ENCODE measurements at regions not wholly inside any gene's neighbourhood (a gene's known extent, or its start where the extent isn't known, plus 50 kb on each side); places are given as distances from the start of the nearest gene placed in this dataset.
A peak's percentile ranks its signal among the peaks of the same experiment; 100 is the strongest.

GRCh38 chr10:3902809-3903410 is 117.9 kb upstream of the KLF6 start:
- no peaks in the 10 kb centered on the region for H3K9me3 ChIP-seq
- POLR2A ChIA-PET, result no interaction called here
- H3K27me3 Mint-ChIP-seq, result no peaks in the 10 kb centered on the region
- no peak overlapping the region for H3K4me3 ChIP-seq (ENCODE audit: control insufficient read depth in 1 of 2, extremely low read depth in 1 of 2, low read length in 1 of 2)
- CTCF ChIA-PET, result no interaction called here
- no peaks in the 10 kb centered on the region for H3K36me3 Mint-ChIP-seq
- 100% methylated on average over 2 of the region's 6 CpGs for WGBS (ENCODE audit: insufficient coverage)
- peaks cover 0 to 9% of the 10 kb centered on the region in 2 experiments for H3K4me1 ChIP-seq (ENCODE audit: control insufficient read depth in 1 of 2, extremely low read depth in 1 of 2, insufficient read depth in 2 of 2, low read length in 2 of 2)
- peak overlapping the region; percentile 48 for H3K27ac ChIP-seq (ENCODE audit: low read length)
- peak overlapping the region; percentile 59 to 85 for H3K27ac Mint-ChIP-seq
- DNase-seq, result no peak
- H3K4me3 Mint-ChIP-seq, result no peak overlapping the region
- H3K36me3 ChIP-seq (ENCODE audit: control insufficient read depth in 2 of 2, extremely low read depth in 1 of 2, insufficient read depth in 1 of 2, low read length in 1 of 2), result no peaks in the 10 kb centered on the region
- H3K9me3 Mint-ChIP-seq, result no peaks in the 10 kb centered on the region
- ATAC-seq (replicated peaks in 1 of 4), result peak in 1 of 4 experiments; percentile 53
- peaks cover 5 to 37% (median 19%) of the 10 kb centered on the region in 3 donors for H3K4me1 Mint-ChIP-seq
- no peaks in the 10 kb centered on the region for H3K27me3 ChIP-seq (replicated peaks in 1 of 2; ENCODE audit: control insufficient read depth in 2 of 2, extremely low read depth in 1 of 2, insufficient read depth in 2 of 2, low read length in 1 of 2)

DNA sequence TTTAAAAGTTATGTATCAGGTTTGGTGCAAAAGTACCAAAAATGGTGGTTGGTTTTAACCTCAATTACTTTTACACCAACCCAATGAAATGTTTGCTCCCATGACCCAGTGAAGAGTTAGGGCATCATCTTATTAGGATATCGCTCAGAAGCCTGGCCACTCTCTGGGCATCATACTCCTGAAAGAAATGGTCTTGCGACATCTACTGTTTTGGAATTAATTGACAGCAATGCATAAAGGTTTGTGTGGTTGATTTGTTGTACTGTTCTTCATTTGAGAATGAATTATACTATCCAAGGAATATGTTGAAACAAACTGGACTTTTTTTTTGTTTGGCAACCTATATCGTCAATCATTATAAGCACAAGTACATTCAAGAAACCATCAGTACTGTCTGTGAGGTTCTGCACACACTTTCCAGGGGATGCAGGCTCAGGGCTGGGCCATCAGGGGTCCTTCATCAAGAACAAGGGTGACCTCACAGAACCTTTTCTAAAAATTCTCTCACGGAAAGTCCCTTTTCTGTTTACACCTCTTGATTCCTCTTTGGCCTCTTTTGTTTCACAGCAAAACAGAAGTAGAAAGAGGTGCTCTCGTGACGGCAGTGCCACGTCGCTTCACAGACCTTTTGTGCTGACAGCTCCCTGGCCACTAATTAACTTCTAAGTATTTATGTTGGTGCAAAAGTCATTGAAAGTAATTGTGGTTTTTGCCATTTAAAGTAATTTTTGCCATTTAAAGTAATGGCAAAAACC is 117.2 kb upstream of the KLF6 start:
- WGBS (ENCODE audit: insufficient coverage), result 60% methylated on average over 1 of the region's 8 CpGs
- ChIA-PET POLR2A (no interaction called here), CTCF (no interaction called here)
- Mint-ChIP-seq H3K36me3 (no peaks in the 10 kb centered on the region), H3K4me3 (no peak overlapping the region), H3K9me3 (no peaks in the 10 kb centered on the region), H3K27me3 (no peaks in the 10 kb centered on the region), H3K27ac (peak overlapping the region; percentile 82 to 85), H3K4me1 (peaks cover 5 to 37% (median 19%) of the 10 kb centered on the region in 3 donors)
- Histone ChIP-seq H3K9me3 (no peaks in the 10 kb centered on the region), H3K4me1 (ENCODE audit: control insufficient read depth in 1 of 2, extremely low read depth in 1 of 2, insufficient read depth in 2 of 2, low read length in 2 of 2) (peaks cover 0 to 9% of the 10 kb centered on the region in 2 experiments), H3K27ac (ENCODE audit: low read length) (peak overlapping the region; percentile 48), H3K36me3 (ENCODE audit: control insufficient read depth in 2 of 2, extremely low read depth in 1 of 2, insufficient read depth in 1 of 2, low read length in 1 of 2) (no peaks in the 10 kb centered on the region), H3K27me3 (replicated peaks in 1 of 2; ENCODE audit: control insufficient read depth in 2 of 2, extremely low read depth in 1 of 2, insufficient read depth in 2 of 2, low read length in 1 of 2) (no peaks in the 10 kb centered on the region), H3K4me3 (ENCODE audit: control insufficient read depth in 1 of 2, extremely low read depth in 1 of 2, low read length in 1 of 2) (no peak overlapping the region)
- DNase-seq, result peak in 31 of 35 experiments; percentile 7 to 72 (median 23)
- peak in 3 of 4 experiments; percentile 38 to 87 (median 50) for ATAC-seq (replicated peaks in 1 of 4)

DNA sequence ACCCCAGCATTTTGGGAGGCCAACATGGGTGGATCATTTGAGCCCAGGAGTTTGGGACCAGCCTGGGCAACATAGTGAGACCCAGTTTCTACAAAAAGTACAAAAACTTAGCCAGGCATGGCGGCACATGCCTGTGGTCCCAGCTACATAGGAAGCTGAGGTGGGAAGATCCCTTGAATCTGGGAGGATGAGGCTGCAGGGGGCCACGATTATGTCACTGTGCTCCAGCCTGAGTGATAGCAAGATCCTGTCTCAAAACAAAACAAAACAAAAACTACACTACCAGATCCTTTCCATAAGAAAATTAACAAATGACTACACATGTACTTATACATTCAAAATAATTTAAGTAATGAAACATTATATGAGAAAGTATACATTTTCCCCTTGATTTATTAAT is 116.4 kb upstream of the KLF6 start:
- ATAC-seq (replicated peaks in 1 of 4), result no peak
- H3K9me3 ChIP-seq, result no peaks in the 10 kb centered on the region
- H3K27me3 Mint-ChIP-seq, result no peaks in the 10 kb centered on the region
- DNase-seq, result no peak
- H3K27me3 ChIP-seq (replicated peaks in 1 of 2; ENCODE audit: control insufficient read depth in 2 of 2, extremely low read depth in 1 of 2, insufficient read depth in 2 of 2, low read length in 1 of 2), result no peaks in the 10 kb centered on the region
- no peaks in the 10 kb centered on the region for H3K9me3 Mint-ChIP-seq
- no peak overlapping the region for H3K4me3 Mint-ChIP-seq
- H3K27ac Mint-ChIP-seq, result peak overlapping the region; percentile 41 to 85
- CTCF ChIA-PET, result no interaction called here
- no peaks in the 10 kb centered on the region for H3K36me3 Mint-ChIP-seq
- no CpG with 5 or more reads among the region's 2 CpGs for whole genome bisulfite sequencing (ENCODE audit: insufficient coverage)
- peak overlapping the region; percentile 48 for H3K27ac ChIP-seq (ENCODE audit: low read length)
- H3K4me1 ChIP-seq (ENCODE audit: control insufficient read depth in 1 of 2, extremely low read depth in 1 of 2, insufficient read depth in 2 of 2, low read length in 2 of 2), result peaks cover 0 to 9% of the 10 kb centered on the region in 2 experiments
- H3K36me3 ChIP-seq (ENCODE audit: control insufficient read depth in 2 of 2, extremely low read depth in 1 of 2, insufficient read depth in 1 of 2, low read length in 1 of 2), result no peaks in the 10 kb centered on the region
- POLR2A ChIA-PET, result no interaction called here
- no peak overlapping the region for H3K4me3 ChIP-seq (ENCODE audit: control insufficient read depth in 1 of 2, extremely low read depth in 1 of 2, low read length in 1 of 2)
- H3K4me1 Mint-ChIP-seq, result peaks cover 5 to 37% (median 19%) of the 10 kb centered on the region in 3 donors

DNA sequence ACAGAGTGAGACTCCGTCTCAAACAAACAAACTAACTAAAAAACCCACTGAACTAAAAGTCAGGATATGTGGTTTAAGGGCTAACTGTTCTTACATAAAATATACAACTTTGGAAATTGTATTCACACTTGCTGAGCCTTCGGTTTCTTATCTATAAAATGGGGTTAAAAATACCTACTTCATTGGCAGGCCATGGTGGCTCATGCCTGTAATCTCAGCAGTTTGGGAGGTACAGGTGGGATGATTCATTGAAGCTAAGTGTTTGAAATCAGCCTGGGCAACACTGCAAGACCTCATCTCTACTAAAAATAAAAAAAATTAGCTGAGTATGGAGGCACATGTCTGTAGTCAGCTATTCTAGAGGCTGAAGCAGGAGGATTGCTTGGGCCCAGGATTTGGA is 115.4 kb upstream of the KLF6 start:
- peaks cover 5 to 38% (median 19%) of the 10 kb centered on the region in 3 donors for H3K4me1 Mint-ChIP-seq
- no peaks in the 10 kb centered on the region for H3K9me3 Mint-ChIP-seq
- H3K27ac Mint-ChIP-seq, result no peak overlapping the region
- DNase-seq (no peak), ATAC-seq (replicated peaks in 1 of 4) (no peak)
- no peaks in the 10 kb centered on the region for H3K36me3 Mint-ChIP-seq
- H3K4me3 Mint-ChIP-seq, result no peak overlapping the region
- Histone ChIP-seq H3K9me3 (no peaks in the 10 kb centered on the region), H3K36me3 (ENCODE audit: control insufficient read depth in 2 of 2, extremely low read depth in 1 of 2, insufficient read depth in 1 of 2, low read length in 1 of 2) (no peaks in the 10 kb centered on the region), H3K4me1 (ENCODE audit: control insufficient read depth in 1 of 2, extremely low read depth in 1 of 2, insufficient read depth in 2 of 2, low read length in 2 of 2) (peaks cover 0 to 9% of the 10 kb centered on the region in 2 experiments), H3K27me3 (replicated peaks in 1 of 2; ENCODE audit: control insufficient read depth in 2 of 2, extremely low read depth in 1 of 2, insufficient read depth in 2 of 2, low read length in 1 of 2) (no peaks in the 10 kb centered on the region), H3K4me3 (ENCODE audit: control insufficient read depth in 1 of 2, extremely low read depth in 1 of 2, low read length in 1 of 2) (no peak overlapping the region), H3K27ac (ENCODE audit: low read length) (no peak overlapping the region)
- ChIA-PET CTCF (no interaction called here), POLR2A (interaction anchor here in 1 of 2 donors (1.1 kb wide), 1 partner anchor 24 kb away, joined by 3 read pairs; no protein-coding TSS in a partner anchor)
- WGBS (ENCODE audit: insufficient coverage), result no CpG with 5 or more reads among the region's 2 CpGs
- no peaks in the 10 kb centered on the region for H3K27me3 Mint-ChIP-seq

DNA sequence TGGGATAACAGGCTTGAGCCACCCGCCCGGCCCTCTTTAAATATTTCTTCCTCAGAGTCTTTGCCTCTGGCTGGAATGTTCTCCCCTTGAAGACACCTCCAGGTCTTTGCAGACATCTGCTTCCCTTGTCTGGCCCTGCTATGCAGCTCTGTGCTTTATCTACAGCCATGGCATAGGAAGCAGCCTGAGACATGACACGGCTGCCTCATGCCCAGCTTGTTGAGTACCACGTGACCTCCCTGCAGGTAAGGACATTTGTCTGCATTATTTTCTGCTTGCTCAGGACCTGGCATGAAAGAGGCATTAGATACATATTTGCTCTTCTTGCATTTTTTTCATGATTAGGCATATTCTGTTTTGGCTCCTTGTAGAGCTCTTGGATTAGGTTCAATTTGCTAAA is 113.8 kb upstream of the KLF6 start:
- Histone ChIP-seq H3K27ac (ENCODE audit: low read length) (no peak overlapping the region), H3K4me3 (ENCODE audit: control insufficient read depth in 1 of 2, extremely low read depth in 1 of 2, low read length in 1 of 2) (no peak overlapping the region), H3K4me1 (ENCODE audit: control insufficient read depth in 1 of 2, extremely low read depth in 1 of 2, insufficient read depth in 2 of 2, low read length in 2 of 2) (peaks cover 0 to 21% of the 10 kb centered on the region in 2 experiments), H3K27me3 (replicated peaks in 1 of 2; ENCODE audit: control insufficient read depth in 2 of 2, extremely low read depth in 1 of 2, insufficient read depth in 2 of 2, low read length in 1 of 2) (no peaks in the 10 kb centered on the region), H3K9me3 (no peaks in the 10 kb centered on the region), H3K36me3 (ENCODE audit: control insufficient read depth in 2 of 2, extremely low read depth in 1 of 2, insufficient read depth in 1 of 2, low read length in 1 of 2) (no peaks in the 10 kb centered on the region)
- ChIA-PET CTCF (interaction anchor here in 1 of 2 donors (1.2 kb wide), 1 partner anchor 10 kb away, joined by 3 read pairs; no protein-coding TSS in a partner anchor), POLR2A (interaction anchor here in 1 of 2 donors (0.7 kb wide), 1 partner anchor 368 kb away, joined by 4 read pairs; no protein-coding TSS in a partner anchor)
- 95% methylated on average over 4 of the region's 4 CpGs for WGBS (ENCODE audit: insufficient coverage)
- no peak overlapping the region for H3K27ac Mint-ChIP-seq
- peaks cover 5 to 38% (median 25%) of the 10 kb centered on the region in 3 donors for H3K4me1 Mint-ChIP-seq
- DNase-seq (no peak), ATAC-seq (replicated peaks in 1 of 4) (no peak)
- H3K36me3 Mint-ChIP-seq, result no peaks in the 10 kb centered on the region
- no peaks in the 10 kb centered on the region for H3K27me3 Mint-ChIP-seq
- no peaks in the 10 kb centered on the region for H3K9me3 Mint-ChIP-seq
- no peak overlapping the region for H3K4me3 Mint-ChIP-seq

GRCh38 chr10:3897156-3897555 is 112.1 kb upstream of the KLF6 start:
- ATAC-seq (replicated peaks in 1 of 4) (no peak), DNase-seq (no peak)
- Mint-ChIP-seq H3K9me3 (no peaks in the 10 kb centered on the region), H3K36me3 (no peaks in the 10 kb centered on the region), H3K4me1 (peaks cover 15 to 43% (median 30%) of the 10 kb centered on the region in 3 donors), H3K27me3 (no peaks in the 10 kb centered on the region), H3K4me3 (no peak overlapping the region), H3K27ac (no peak overlapping the region)
- POLR2A ChIA-PET, result no interaction called here
- CTCF ChIA-PET, result no interaction called here
- H3K4me3 ChIP-seq (ENCODE audit: control insufficient read depth in 1 of 2, extremely low read depth in 1 of 2, low read length in 1 of 2), result no peak overlapping the region
- 100% methylated on average over 1 of the region's 6 CpGs for WGBS (ENCODE audit: insufficient coverage)
- no peaks in the 10 kb centered on the region for H3K9me3 ChIP-seq
- no peak overlapping the region for H3K27ac ChIP-seq (ENCODE audit: low read length)
- no peaks in the 10 kb centered on the region for H3K27me3 ChIP-seq (replicated peaks in 1 of 2; ENCODE audit: control insufficient read depth in 2 of 2, extremely low read depth in 1 of 2, insufficient read depth in 2 of 2, low read length in 1 of 2)
- no peaks in the 10 kb centered on the region for H3K36me3 ChIP-seq (ENCODE audit: control insufficient read depth in 2 of 2, extremely low read depth in 1 of 2, insufficient read depth in 1 of 2, low read length in 1 of 2)
- peaks cover 6 to 29% of the 10 kb centered on the region in 2 experiments for H3K4me1 ChIP-seq (ENCODE audit: control insufficient read depth in 1 of 2, extremely low read depth in 1 of 2, insufficient read depth in 2 of 2, low read length in 2 of 2)
